Fibroblast of lung (primary cell): ENCODE measurements at regions not wholly inside any gene's neighbourhood (a gene's known extent, or its start where the extent isn't known, plus 50 kb on each side); places are given as distances from the start of the nearest gene placed in this dataset.

ENCODE experiments used
- DNase-seq, 2 donors: peaks; one replicate each; pipeline versions ENCODE4 v3.0.0 to v3.0.0-alpha.2; 2010; ENCODE audit warnings: low read depth in 2 of 2
- H2AFZ ChIP-seq: 2 replicates; pipeline ENCODE4 v1.5.1; 2012; ENCODE audit warnings: low read length, control low read depth, inconsistent platforms
- H3K27ac ChIP-seq: 2 replicates; pipeline ENCODE4 v1.5.1; 2011; ENCODE audit warnings: low read length, control low read depth; ENCODE audit not compliant: insufficient read depth
- H3K27me3 ChIP-seq: 2 replicates; pipeline ENCODE4 v1.5.1; 2011; ENCODE audit warnings: mild to moderate bottlenecking, low read length; ENCODE audit not compliant: control insufficient read depth, insufficient read depth
- H3K36me3 ChIP-seq: 2 replicates; pipeline ENCODE4 v1.5.1; 2011; ENCODE audit warnings: low read length; ENCODE audit not compliant: control insufficient read depth, insufficient read depth
- H3K4me1 ChIP-seq: 2 replicates; pipeline ENCODE4 v1.5.1; 2011; ENCODE audit warnings: low read length; ENCODE audit not compliant: control insufficient read depth, insufficient read depth; ENCODE audit errors: extremely low read depth
- H3K4me2 ChIP-seq: 2 replicates; pipeline ENCODE4 v1.5.1; 2011; ENCODE audit warnings: low read length, control low read depth; ENCODE audit not compliant: insufficient read depth; ENCODE audit errors: extremely low read depth
- H3K4me3 ChIP-seq, 4 experiments: fragments of 200-600 bp in 1 of 4; sonication (generic) in 1 of 4; replicated peaks in 1 of 4; 2 replicates each; pipeline ENCODE4 v1.5.1; 2011 to 2016; ENCODE audit warnings: low read length in 4 of 4, low read depth in 3 of 4, mild to moderate bottlenecking in 3 of 4, control low read depth in 2 of 4, inconsistent platforms in 1 of 4, mixed read lengths in 1 of 4; ENCODE audit not compliant: insufficient read depth in 1 of 4; ENCODE audit errors: control extremely low read depth in 1 of 4
- H3K79me2 ChIP-seq: 2 replicates; pipeline ENCODE4 v1.5.1; 2012; ENCODE audit warnings: mild to moderate bottlenecking, low read length, inconsistent platforms; ENCODE audit not compliant: control insufficient read depth, insufficient read depth
- H3K9ac ChIP-seq: 2 replicates; pipeline ENCODE4 v1.5.1; 2011; ENCODE audit warnings: mild to moderate bottlenecking, low read length, control low read depth; ENCODE audit not compliant: insufficient read depth
- H3K9me3 ChIP-seq: 2 replicates; pipeline ENCODE4 v1.5.1; 2012; ENCODE audit warnings: low read depth, low read length; ENCODE audit not compliant: control insufficient read depth, insufficient read depth
- H4K20me1 ChIP-seq: 2 replicates; pipeline ENCODE4 v1.5.1; 2011; ENCODE audit warnings: low read length; ENCODE audit not compliant: control insufficient read depth, insufficient read depth; ENCODE audit errors: extremely low read depth
- EZH2 ChIP-seq: IDR thresholded peaks from 2 replicates; pipeline ENCODE4 v1.5.1; 2012; ENCODE audit warnings: low read length, control low read depth, mild to moderate bottlenecking; ENCODE audit errors: missing control alignments
- TF ChIP-seq, protein P1 (sequence below), 2 donors: IDR thresholded peaks in 1 of 2; conservative IDR thresholded peaks in 1 of 2; 1 replicate in 1 of 2; 2 replicates in 1 of 2; pipeline ENCODE4 v1.5.1; 2011 to 2012; ENCODE audit warnings: low read length in 2 of 2, control low read depth in 1 of 2, inconsistent platforms in 1 of 2, low read depth in 1 of 2, mild to moderate bottlenecking in 1 of 2

- Histone ChIP-seq H3K27ac (no peak overlapping the region), H3K9ac (no peak overlapping the region), H3K9me3 (no peaks in the 10 kb centered on the region), H4K20me1 (no peaks in the 10 kb centered on the region), H3K27me3 (no peaks in the 10 kb centered on the region), H3K4me2 (no peak overlapping the region), H3K36me3 (no peaks in the 10 kb centered on the region), H3K4me3 (no peak overlapping the region), H3K79me2 (no peaks in the 10 kb centered on the region), H3K4me1 (no peaks in the 10 kb centered on the region), H2AFZ (no peak overlapping the region)
- DNase-seq, result no peak
- TF ChIP-seq, protein P1, sequence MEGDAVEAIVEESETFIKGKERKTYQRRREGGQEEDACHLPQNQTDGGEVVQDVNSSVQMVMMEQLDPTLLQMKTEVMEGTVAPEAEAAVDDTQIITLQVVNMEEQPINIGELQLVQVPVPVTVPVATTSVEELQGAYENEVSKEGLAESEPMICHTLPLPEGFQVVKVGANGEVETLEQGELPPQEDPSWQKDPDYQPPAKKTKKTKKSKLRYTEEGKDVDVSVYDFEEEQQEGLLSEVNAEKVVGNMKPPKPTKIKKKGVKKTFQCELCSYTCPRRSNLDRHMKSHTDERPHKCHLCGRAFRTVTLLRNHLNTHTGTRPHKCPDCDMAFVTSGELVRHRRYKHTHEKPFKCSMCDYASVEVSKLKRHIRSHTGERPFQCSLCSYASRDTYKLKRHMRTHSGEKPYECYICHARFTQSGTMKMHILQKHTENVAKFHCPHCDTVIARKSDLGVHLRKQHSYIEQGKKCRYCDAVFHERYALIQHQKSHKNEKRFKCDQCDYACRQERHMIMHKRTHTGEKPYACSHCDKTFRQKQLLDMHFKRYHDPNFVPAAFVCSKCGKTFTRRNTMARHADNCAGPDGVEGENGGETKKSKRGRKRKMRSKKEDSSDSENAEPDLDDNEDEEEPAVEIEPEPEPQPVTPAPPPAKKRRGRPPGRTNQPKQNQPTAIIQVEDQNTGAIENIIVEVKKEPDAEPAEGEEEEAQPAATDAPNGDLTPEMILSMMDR (conservative IDR thresholded peaks at IDR 0.05 in 1 of 2, IDR thresholded peaks at IDR 0.05 in 1 of 2; ENCODE audit: low read depth in 1 of 2, low read length in 2 of 2), result peak in 1 of 2 donors; percentile 7
- TF ChIP-seq EZH2, result no peak
These were observed 63.4 kb upstream of the IGF1 start for GRCh38 chr12:102543494-102544485.

- H3K4me2 ChIP-seq, result no peak overlapping the region
- no peaks in the 10 kb centered on the region for H3K27me3 ChIP-seq
- H3K27ac ChIP-seq, result no peak overlapping the region
- DNase-seq, result peak in 1 of 2 donors; percentile 46
- no peak overlapping the region for H2AFZ ChIP-seq
- H3K4me1 ChIP-seq, result no peaks in the 10 kb centered on the region
- H4K20me1 ChIP-seq, result no peaks in the 10 kb centered on the region
- H3K36me3 ChIP-seq, result no peaks in the 10 kb centered on the region
- no peaks in the 10 kb centered on the region for H3K79me2 ChIP-seq
- no peak overlapping the region for H3K4me3 ChIP-seq
- H3K9ac ChIP-seq, result no peak overlapping the region
- H3K9me3 ChIP-seq, result no peaks in the 10 kb centered on the region
- no peak for TF ChIP-seq EZH2
- TF ChIP-seq, protein P1 (conservative IDR thresholded peaks at IDR 0.05 in 1 of 2, IDR thresholded peaks at IDR 0.05 in 1 of 2; ENCODE audit: low read depth in 1 of 2, low read length in 2 of 2), result no peak
These were observed 62.6 kb upstream of the IGF1 start for GRCh38 chr12:102542816-102543440.

DNA sequence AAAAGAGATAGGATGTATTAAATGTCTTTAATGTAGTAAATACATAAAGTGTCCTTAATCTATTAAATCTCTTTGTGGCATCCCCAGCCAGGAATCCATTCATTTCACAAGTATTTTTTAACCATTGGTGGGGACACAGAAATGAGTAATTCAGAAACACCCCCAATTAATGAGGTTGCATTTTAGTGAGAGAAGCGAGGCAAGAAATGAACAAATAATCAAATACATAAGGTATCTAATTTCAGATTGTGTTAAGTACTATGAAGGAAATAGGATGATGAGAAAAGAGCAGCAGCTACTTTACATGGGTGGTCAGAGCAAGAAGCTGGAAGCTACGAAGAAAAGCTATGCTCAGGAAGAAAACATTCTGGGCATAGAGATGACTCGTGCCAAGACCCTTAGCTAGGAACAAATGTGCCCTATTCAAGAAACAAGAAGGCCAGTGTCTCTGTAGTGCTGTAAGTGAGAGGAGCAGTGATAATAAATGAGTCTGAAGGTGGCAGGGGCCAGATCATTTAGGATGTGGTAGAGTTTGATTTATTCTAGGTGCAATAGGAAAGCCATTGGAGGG is 60.5 kb upstream of the IGF1 start:
- Histone ChIP-seq H3K36me3 (no peaks in the 10 kb centered on the region), H3K9me3 (no peaks in the 10 kb centered on the region), H3K4me3 (no peak overlapping the region), H4K20me1 (no peaks in the 10 kb centered on the region), H3K79me2 (no peaks in the 10 kb centered on the region), H2AFZ (no peak overlapping the region), H3K9ac (no peak overlapping the region), H3K4me2 (no peak overlapping the region), H3K4me1 (peaks cover 2% of the 10 kb centered on the region), H3K27me3 (no peaks in the 10 kb centered on the region), H3K27ac (no peak overlapping the region)
- TF ChIP-seq, protein P1 (conservative IDR thresholded peaks at IDR 0.05 in 1 of 2, IDR thresholded peaks at IDR 0.05 in 1 of 2; ENCODE audit: low read depth in 1 of 2, low read length in 2 of 2), result no peak
- no peak for TF ChIP-seq EZH2
- no peak for DNase-seq
